ENCODE measurements at regions not wholly inside any gene's neighbourhood (a gene's known extent, or its start where the extent isn't known, plus 50 kb on each side); places are given as distances from the start of the nearest gene placed in this dataset.

- ATAC-seq (no peak), DNase-seq (ENCODE audit: low spot score) (no peak)
- H3K27ac Mint-ChIP-seq: no peak overlapping the region
- H3K4me1 Mint-ChIP-seq: no peaks in the 10 kb centered on the region
- H3K4me3 Mint-ChIP-seq: no peak overlapping the region
- H3K27me3 Mint-ChIP-seq (ENCODE audit: low read depth): no peaks in the 10 kb centered on the region
- no peak for TF ChIP-seq ZNF121 (CRISPR knock-in tag; IDR thresholded peaks at IDR 0.05)
- TF ChIP-seq, protein P1, sequence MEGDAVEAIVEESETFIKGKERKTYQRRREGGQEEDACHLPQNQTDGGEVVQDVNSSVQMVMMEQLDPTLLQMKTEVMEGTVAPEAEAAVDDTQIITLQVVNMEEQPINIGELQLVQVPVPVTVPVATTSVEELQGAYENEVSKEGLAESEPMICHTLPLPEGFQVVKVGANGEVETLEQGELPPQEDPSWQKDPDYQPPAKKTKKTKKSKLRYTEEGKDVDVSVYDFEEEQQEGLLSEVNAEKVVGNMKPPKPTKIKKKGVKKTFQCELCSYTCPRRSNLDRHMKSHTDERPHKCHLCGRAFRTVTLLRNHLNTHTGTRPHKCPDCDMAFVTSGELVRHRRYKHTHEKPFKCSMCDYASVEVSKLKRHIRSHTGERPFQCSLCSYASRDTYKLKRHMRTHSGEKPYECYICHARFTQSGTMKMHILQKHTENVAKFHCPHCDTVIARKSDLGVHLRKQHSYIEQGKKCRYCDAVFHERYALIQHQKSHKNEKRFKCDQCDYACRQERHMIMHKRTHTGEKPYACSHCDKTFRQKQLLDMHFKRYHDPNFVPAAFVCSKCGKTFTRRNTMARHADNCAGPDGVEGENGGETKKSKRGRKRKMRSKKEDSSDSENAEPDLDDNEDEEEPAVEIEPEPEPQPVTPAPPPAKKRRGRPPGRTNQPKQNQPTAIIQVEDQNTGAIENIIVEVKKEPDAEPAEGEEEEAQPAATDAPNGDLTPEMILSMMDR (IDR thresholded peaks at IDR 0.05): no peak
- TF ChIP-seq, protein P2, sequence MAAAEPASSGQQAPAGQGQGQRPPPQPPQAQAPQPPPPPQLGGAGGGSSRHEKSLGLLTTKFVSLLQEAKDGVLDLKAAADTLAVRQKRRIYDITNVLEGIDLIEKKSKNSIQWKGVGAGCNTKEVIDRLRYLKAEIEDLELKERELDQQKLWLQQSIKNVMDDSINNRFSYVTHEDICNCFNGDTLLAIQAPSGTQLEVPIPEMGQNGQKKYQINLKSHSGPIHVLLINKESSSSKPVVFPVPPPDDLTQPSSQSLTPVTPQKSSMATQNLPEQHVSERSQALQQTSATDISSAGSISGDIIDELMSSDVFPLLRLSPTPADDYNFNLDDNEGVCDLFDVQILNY (CRISPR knock-in tag; IDR thresholded peaks at IDR 0.05): no peak
- TF ChIP-seq PREB (CRISPR knock-in tag; IDR thresholded peaks at IDR 0.05; ENCODE audit: borderline replicate concordance): no peak
- TF ChIP-seq RORB (CRISPR knock-in tag; IDR thresholded peaks at IDR 0.05): no peak
- TF ChIP-seq ATF3 (CRISPR knock-in tag; conservative IDR thresholded peaks at IDR 0.05): no peak
- no peak for TF ChIP-seq ZNF416 (CRISPR knock-in tag; IDR thresholded peaks at IDR 0.05)
- no peak for TF ChIP-seq GTF2I (CRISPR knock-in tag; conservative IDR thresholded peaks at IDR 0.05)
- TF ChIP-seq NR2C2 (CRISPR knock-in tag; IDR thresholded peaks at IDR 0.05): no peak
- no peak for TF ChIP-seq RELA (CRISPR knock-in tag; IDR thresholded peaks at IDR 0.05; ENCODE audit: borderline replicate concordance)
- TF ChIP-seq GRHL2 (CRISPR knock-in tag; IDR thresholded peaks at IDR 0.05; ENCODE audit: insufficient replicate concordance, severe bottlenecking): no peak
- H3K9me3 Mint-ChIP-seq: peaks cover 4% of the 10 kb centered on the region; the same call in 1 of the 2 replicates
- ChIA-PET CTCF (no interaction called here), POLR2A (no interaction called here)
- H3K36me3 Mint-ChIP-seq: no peaks in the 10 kb centered on the region
Measured at GRCh38 chr13:74839656-74840055, 642.3 kb downstream of the TBC1D4 start.

DNA sequence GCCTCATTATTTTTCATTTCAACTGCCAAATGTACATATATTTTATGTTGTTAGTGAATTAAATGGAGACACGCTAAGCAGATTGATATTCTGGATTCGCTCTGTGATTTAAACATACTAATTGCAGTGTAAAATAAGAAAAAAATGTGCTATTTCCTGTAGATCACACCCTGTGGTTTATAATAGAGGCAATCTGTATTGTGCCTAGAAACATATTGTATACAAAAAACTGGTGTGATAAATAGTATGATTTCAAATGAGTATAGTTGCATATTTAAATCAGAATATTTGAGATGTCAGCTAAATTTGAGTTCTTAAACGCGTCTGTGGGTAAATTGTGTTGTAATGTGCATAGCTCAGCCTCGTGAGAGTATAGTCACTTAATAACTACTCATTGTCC is 643.9 kb downstream of the TBC1D4 start:
- H3K4me3 Mint-ChIP-seq: no peak overlapping the region
- H3K4me1 Mint-ChIP-seq: no peaks in the 10 kb centered on the region
- TF ChIP-seq IRF2 (CRISPR knock-in tag; IDR thresholded peaks at IDR 0.05; ENCODE audit: borderline replicate concordance, low read depth) (no peak), GRHL2 (CRISPR knock-in tag; IDR thresholded peaks at IDR 0.05; ENCODE audit: insufficient replicate concordance, severe bottlenecking) (no peak), JUN (CRISPR knock-in tag; IDR thresholded peaks at IDR 0.05) (no peak), MLX (CRISPR knock-in tag; IDR thresholded peaks at IDR 0.05) (no peak), EMX1 (CRISPR knock-in tag; IDR thresholded peaks at IDR 0.05) (no peak), IRF1 (CRISPR knock-in tag; IDR thresholded peaks at IDR 0.05) (no peak), JAZF1 (CRISPR knock-in tag; IDR thresholded peaks at IDR 0.05) (no peak), E2F4 (CRISPR knock-in tag; IDR thresholded peaks at IDR 0.05; ENCODE audit: borderline replicate concordance, low read depth) (no peak), SMAD4 (CRISPR knock-in tag; IDR thresholded peaks at IDR 0.05) (no peak), ZMAT4 (CRISPR knock-in tag; IDR thresholded peaks at IDR 0.05) (no peak), NFE2L1 (CRISPR knock-in tag; IDR thresholded peaks at IDR 0.05) (no peak), CREB1 (CRISPR knock-in tag; IDR thresholded peaks at IDR 0.05) (no peak)
- TF ChIP-seq, protein P3, sequence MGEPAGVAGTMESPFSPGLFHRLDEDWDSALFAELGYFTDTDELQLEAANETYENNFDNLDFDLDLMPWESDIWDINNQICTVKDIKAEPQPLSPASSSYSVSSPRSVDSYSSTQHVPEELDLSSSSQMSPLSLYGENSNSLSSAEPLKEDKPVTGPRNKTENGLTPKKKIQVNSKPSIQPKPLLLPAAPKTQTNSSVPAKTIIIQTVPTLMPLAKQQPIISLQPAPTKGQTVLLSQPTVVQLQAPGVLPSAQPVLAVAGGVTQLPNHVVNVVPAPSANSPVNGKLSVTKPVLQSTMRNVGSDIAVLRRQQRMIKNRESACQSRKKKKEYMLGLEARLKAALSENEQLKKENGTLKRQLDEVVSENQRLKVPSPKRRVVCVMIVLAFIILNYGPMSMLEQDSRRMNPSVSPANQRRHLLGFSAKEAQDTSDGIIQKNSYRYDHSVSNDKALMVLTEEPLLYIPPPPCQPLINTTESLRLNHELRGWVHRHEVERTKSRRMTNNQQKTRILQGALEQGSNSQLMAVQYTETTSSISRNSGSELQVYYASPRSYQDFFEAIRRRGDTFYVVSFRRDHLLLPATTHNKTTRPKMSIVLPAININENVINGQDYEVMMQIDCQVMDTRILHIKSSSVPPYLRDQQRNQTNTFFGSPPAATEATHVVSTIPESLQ (CRISPR knock-in tag; IDR thresholded peaks at IDR 0.05): no peak
- TF ChIP-seq, protein P4, sequence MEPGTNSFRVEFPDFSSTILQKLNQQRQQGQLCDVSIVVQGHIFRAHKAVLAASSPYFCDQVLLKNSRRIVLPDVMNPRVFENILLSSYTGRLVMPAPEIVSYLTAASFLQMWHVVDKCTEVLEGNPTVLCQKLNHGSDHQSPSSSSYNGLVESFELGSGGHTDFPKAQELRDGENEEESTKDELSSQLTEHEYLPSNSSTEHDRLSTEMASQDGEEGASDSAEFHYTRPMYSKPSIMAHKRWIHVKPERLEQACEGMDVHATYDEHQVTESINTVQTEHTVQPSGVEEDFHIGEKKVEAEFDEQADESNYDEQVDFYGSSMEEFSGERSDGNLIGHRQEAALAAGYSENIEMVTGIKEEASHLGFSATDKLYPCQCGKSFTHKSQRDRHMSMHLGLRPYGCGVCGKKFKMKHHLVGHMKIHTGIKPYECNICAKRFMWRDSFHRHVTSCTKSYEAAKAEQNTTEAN (CRISPR knock-in tag; IDR thresholded peaks at IDR 0.05): no peak
- ChIA-PET CTCF (no interaction called here), POLR2A (interaction anchor here (0.6 kb wide), 1 partner anchor 18 kb away, joined by 5 read pairs; no protein-coding TSS in a partner anchor)
- no peaks in the 10 kb centered on the region for H3K27me3 Mint-ChIP-seq (ENCODE audit: low read depth)
- H3K27ac Mint-ChIP-seq: no peak overlapping the region
- H3K36me3 Mint-ChIP-seq: no peaks in the 10 kb centered on the region
- DNase-seq (ENCODE audit: low spot score): no peak
- H3K9me3 Mint-ChIP-seq: peaks cover 4% of the 10 kb centered on the region; the same call in 1 of the 2 replicates
- ATAC-seq: no peak

Data from WTC11 (cell line).